Liver (tissue), 3 donors: ENCODE measurements at regions not wholly inside any gene's neighbourhood (a gene's known extent, or its start where the extent isn't known, plus 50 kb on each side); places are given as distances from the start of the nearest gene placed in this dataset.

Source experiments
- ATF3 ChIP-seq: IDR thresholded peaks from 2 replicates; pipeline ENCODE4 v1.6.1; 2016; ENCODE audit warnings: antibody characterized with exemption
- CTCF ChIP-seq: fragments of 150-350 bp; IDR thresholded peaks from 2 replicates; pipeline ENCODE4 v1.5.1; 2017; ENCODE audit warnings: improper control_type of control experiment, low read depth, low read length; ENCODE audit not compliant: missing input control
- GABPA ChIP-seq, 2 donors: IDR thresholded peaks in 1 of 2; conservative IDR thresholded peaks in 1 of 2; 2 replicates each; pipeline ENCODE4 v1.6.1; 2016; ENCODE audit warnings: antibody characterized with exemption in 2 of 2, mild to moderate bottlenecking in 1 of 2, moderate library complexity in 1 of 2
- MAX ChIP-seq: IDR thresholded peaks from 2 replicates; pipeline ENCODE4 v1.6.1; 2016; ENCODE audit warnings: antibody characterized with exemption
- RAD21 ChIP-seq, 2 donors: IDR thresholded peaks; 2 replicates each; pipeline ENCODE4 v1.6.1; 2016; ENCODE audit warnings: antibody characterized with exemption in 2 of 2, mild to moderate bottlenecking in 2 of 2
- REST ChIP-seq: IDR thresholded peaks from 2 replicates; pipeline ENCODE4 v1.6.1; 2016; ENCODE audit warnings: antibody characterized with exemption, mild to moderate bottlenecking
- RXRA ChIP-seq, 2 donors: IDR thresholded peaks; 2 replicates each; pipeline ENCODE4 v1.6.1; 2017 to 2018; ENCODE audit warnings: antibody characterized with exemption in 2 of 2, mild to moderate bottlenecking in 1 of 2
- TAF1 ChIP-seq: conservative IDR thresholded peaks from 2 replicates; pipeline ENCODE4 v1.6.1; 2016; ENCODE audit warnings: antibody characterized with exemption, mild to moderate bottlenecking
- donor health status: healthy.
- donor health status: healthy.

- no peak for TF ChIP-seq CTCF
- no peak for TF ChIP-seq REST
- no peak for TF ChIP-seq GABPA (IDR thresholded peaks at IDR 0.05 in 1 of 2, conservative IDR thresholded peaks at IDR 0.05 in 1 of 2)
- no peak for TF ChIP-seq TAF1
- TF ChIP-seq RXRA (IDR thresholded peaks at IDR 0.05), result no peak
- no peak for TF ChIP-seq MAX
- no peak for TF ChIP-seq RAD21 (IDR thresholded peaks at IDR 0.05)
- no peak for TF ChIP-seq ATF3
Observed at GRCh38 chr17:69967910-69968411, 107.1 kb upstream of the KCNJ16 start.
